Duodenal mucosa (tissue), 2 donors: ENCODE measurements at regions not wholly inside any gene's neighbourhood (a gene's known extent, or its start where the extent isn't known, plus 50 kb on each side); places are given as distances from the start of the nearest gene placed in this dataset.

ENCODE experiments used
- H3K27ac ChIP-seq: one replicate; pipeline ENCODE4 v1.7.0; 2013; ENCODE audit warnings: low read depth, low read length
- H3K27me3 ChIP-seq, 2 donors: one replicate each; pipeline ENCODE4 v1.7.0; 2013; ENCODE audit warnings: low read length in 2 of 2, control low read depth in 1 of 2; ENCODE audit not compliant: insufficient read depth in 2 of 2, control insufficient read depth in 1 of 2
- H3K36me3 ChIP-seq, 2 donors: one replicate each; pipeline ENCODE4 v1.7.0; 2013; ENCODE audit warnings: low read length in 2 of 2, control low read depth in 1 of 2; ENCODE audit not compliant: insufficient read depth in 2 of 2, control insufficient read depth in 1 of 2
- H3K4me1 ChIP-seq, 2 donors: one replicate each; pipeline ENCODE4 v1.7.0; 2013; ENCODE audit warnings: low read length in 2 of 2, control low read depth in 1 of 2; ENCODE audit not compliant: insufficient read depth in 2 of 2, control insufficient read depth in 1 of 2
- H3K4me3 ChIP-seq, 2 donors: one replicate each; pipeline ENCODE4 v1.7.0; 2013; ENCODE audit warnings: low read length in 2 of 2, low read depth in 1 of 2
- H3K9ac ChIP-seq, 2 donors: one replicate each; pipeline ENCODE4 v1.7.0; 2013; ENCODE audit warnings: low read length in 2 of 2, low read depth in 1 of 2
- H3K9me3 ChIP-seq, 2 donors: one replicate each; pipeline ENCODE4 v1.7.0; 2013; ENCODE audit warnings: low read length in 2 of 2, control low read depth in 1 of 2; ENCODE audit not compliant: control insufficient read depth in 1 of 2

DNA sequence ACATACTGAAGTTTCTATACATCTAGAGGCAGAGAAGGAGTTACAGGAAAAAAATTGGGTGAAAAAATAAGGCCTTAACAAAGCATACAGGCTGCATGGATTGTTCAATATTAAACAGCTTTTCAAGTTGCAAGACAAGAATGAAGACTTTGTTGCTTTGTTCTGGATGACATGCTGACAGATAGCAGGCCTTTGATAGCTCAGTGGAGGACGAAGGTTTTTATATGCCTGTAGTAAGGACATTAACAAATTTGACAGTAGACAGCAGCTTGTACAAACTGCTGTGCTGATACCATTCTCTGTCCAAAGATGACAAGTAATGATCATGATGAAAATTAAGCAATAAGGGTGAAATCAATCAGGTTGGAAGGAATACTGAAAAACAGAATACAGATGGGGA lies 309.9 kb downstream of the NKX6-1 start:
- H3K27me3 ChIP-seq: no peaks in the 10 kb centered on the region
- H3K4me3 ChIP-seq: no peak overlapping the region
- H3K36me3 ChIP-seq: no peaks in the 10 kb centered on the region
- no peak overlapping the region for H3K9ac ChIP-seq
- no peaks in the 10 kb centered on the region for H3K9me3 ChIP-seq
- no peak overlapping the region for H3K27ac ChIP-seq
- H3K4me1 ChIP-seq: no peaks in the 10 kb centered on the region

DNA sequence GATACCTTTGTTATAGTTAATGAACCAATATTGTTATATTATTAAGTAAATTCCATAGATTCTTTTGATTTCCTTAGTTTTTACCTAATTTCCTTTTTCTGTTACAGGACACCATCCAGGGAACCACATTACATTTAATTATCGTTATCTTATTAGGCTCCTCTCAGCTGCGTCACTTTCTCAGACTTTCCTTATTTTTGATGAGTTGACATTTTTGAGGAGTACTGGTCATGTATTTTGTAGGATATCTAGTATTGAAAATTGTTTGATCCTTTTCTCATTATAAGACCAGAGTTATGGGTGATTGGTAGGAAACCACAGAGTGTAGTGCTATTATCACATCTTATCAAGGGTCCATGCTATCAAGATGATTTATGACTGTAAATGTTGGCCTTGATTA lies 319.7 kb downstream of the NKX6-1 start:
- no peak overlapping the region for H3K27ac ChIP-seq
- no peaks in the 10 kb centered on the region for H3K4me1 ChIP-seq
- H3K4me3 ChIP-seq: no peak overlapping the region
- H3K9ac ChIP-seq: no peak overlapping the region
- no peaks in the 10 kb centered on the region for H3K36me3 ChIP-seq
- H3K9me3 ChIP-seq: peaks cover 0 to 2% of the 10 kb centered on the region in 2 donors
- H3K27me3 ChIP-seq: no peaks in the 10 kb centered on the region

DNA sequence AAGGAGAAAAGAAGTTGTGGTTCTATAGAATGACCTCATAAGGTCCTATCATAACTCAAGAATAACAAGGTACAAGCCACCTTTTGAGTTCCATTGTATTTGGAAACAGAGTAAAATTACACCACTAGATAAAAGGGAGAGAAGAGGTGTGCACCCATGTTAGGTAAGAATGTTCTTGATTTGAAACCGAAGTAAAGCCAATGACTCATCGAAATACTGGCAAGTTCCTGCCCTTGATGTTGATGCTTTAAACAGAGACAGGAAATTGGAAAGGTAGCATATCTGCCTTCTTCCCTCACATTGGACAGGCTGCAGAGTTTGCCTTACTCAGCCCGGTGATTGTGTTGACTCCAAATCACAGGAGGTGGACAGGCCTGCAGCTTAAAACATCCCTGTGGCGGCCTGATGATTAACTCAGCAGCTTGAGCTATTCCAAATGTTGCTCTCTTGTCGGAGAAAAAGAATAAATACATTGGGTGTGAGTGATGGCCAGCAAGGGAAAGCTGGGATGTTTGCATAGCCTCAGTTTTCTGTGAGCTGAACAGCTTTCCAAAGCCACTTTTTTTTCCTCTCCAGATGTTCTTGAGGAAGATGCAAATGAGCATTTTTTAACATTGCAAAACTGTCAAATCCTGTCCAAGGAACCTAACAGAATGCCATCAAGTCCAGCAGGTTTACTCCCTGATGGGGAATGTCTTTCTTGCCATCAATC lies 321.1 kb downstream of the NKX6-1 start:
- Histone ChIP-seq H3K4me1 (no peaks in the 10 kb centered on the region), H3K9ac (no peak overlapping the region), H3K27ac (no peak overlapping the region), H3K27me3 (no peaks in the 10 kb centered on the region), H3K4me3 (no peak overlapping the region), H3K9me3 (peaks cover 0 to 2% of the 10 kb centered on the region in 2 donors), H3K36me3 (no peaks in the 10 kb centered on the region)

DNA sequence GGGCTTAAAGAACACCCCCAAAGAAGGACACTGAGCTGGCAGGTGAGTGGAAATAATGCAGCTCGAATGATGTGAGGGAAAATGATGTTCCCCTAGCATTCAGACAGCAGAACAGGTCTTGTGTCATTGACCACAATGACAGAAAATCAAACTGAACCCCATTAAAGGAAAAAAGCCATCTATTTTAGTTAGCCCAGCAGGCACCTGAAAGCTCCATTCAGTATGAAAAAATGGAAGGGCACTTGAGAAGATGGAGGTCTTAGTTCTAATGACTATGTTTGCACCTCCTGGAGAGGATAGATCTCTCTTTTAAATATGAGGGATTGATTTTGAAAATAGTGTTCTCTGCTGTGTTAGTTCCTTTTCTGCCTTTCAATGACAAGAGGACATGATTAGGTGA lies 323.1 kb downstream of the NKX6-1 start:
- Histone ChIP-seq H3K9ac (no peak overlapping the region), H3K36me3 (no peaks in the 10 kb centered on the region), H3K27me3 (no peaks in the 10 kb centered on the region), H3K4me1 (no peaks in the 10 kb centered on the region), H3K27ac (no peak overlapping the region), H3K4me3 (no peak overlapping the region), H3K9me3 (peaks cover 0 to 2% of the 10 kb centered on the region in 2 donors)

DNA sequence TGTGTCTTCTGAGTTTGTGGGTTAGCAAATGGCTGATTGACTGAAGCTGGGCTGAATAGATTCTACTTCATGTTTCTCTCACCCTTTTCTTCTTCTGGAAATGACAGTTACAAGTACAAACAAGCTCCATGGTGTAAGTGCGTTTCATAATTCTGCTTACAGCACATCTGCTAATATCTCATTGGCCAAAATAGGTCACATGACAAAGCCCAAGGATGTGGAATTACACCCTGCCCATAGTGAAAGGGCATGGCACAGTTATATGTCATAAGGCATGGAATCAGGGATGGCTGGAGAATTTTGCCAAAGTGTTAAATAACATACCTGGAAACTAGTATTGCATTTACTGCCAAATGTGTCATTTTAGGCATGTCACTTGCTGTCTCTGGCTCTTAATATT lies 327.2 kb downstream of the NKX6-1 start:
- Histone ChIP-seq H3K27ac (no peak overlapping the region), H3K4me3 (no peak overlapping the region), H3K4me1 (no peaks in the 10 kb centered on the region), H3K27me3 (no peaks in the 10 kb centered on the region), H3K9ac (no peak overlapping the region), H3K36me3 (no peaks in the 10 kb centered on the region), H3K9me3 (peaks cover 0 to 2% of the 10 kb centered on the region in 2 donors)

DNA sequence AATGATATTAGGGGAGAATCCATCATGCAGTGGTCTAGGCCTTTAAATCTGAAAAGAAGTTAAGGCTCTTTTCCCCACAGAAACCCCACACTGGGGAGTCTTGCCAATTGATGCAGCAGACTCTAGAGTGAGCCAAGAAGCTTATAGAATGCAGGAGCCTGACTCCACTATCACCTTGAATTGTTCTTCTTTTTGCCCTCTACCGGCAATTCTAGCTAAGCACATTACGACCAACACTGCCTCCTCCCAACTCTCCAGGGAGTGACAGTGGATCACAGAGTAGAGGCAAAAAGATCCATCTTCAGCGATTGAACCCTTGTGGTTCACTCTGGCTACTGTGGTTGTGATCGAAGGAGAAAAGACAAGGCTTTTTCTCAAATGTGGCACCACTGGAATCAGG lies 331.5 kb downstream of the NKX6-1 start:
- Histone ChIP-seq H3K27me3 (no peaks in the 10 kb centered on the region), H3K9me3 (no peaks in the 10 kb centered on the region), H3K4me3 (no peak overlapping the region), H3K4me1 (no peaks in the 10 kb centered on the region), H3K36me3 (no peaks in the 10 kb centered on the region), H3K9ac (no peak overlapping the region), H3K27ac (no peak overlapping the region)

DNA sequence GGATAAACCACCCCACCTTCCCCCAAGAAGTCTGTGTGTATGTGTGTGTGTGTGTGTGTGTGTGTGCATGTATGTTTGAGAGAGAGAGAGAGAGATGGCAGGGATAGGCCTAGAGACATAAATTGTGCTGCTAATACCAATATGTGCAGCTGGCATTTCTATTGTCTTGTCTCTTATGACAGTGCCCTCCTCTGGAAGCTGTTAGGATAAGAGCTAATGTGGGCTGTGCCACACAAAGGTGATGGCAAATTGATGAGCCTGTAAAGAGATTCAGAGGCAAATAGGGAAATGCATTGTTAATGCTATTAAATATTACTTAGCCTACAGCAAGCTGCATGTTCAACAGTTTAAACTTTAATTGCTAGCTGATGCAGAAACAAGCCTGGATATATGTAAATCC lies 332.0 kb downstream of the NKX6-1 start:
- Histone ChIP-seq H3K36me3 (no peaks in the 10 kb centered on the region), H3K9me3 (no peaks in the 10 kb centered on the region), H3K27ac (no peak overlapping the region), H3K4me1 (no peaks in the 10 kb centered on the region), H3K9ac (no peak overlapping the region), H3K4me3 (no peak overlapping the region), H3K27me3 (no peaks in the 10 kb centered on the region)

DNA sequence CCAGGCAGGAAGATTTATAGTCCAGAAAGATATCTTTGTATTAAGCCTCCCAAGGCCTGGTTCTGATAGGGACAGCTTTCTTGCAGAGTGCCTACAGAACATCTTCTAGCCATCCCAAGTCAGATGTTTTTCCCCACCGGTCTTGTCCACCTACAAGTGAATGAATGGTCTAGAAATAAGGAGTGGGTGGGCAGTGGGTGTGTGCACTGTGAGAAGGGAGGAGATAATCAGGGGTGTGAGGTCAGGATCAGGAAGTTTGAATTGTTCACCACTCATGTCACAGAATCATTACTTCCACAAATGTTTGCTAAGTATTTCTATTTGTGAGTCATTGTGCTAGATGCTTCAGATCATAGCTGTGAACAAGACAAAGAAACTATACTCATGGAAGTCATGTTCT lies 332.6 kb downstream of the NKX6-1 start:
- Histone ChIP-seq H3K27ac (no peak overlapping the region), H3K4me1 (no peaks in the 10 kb centered on the region), H3K9ac (no peak overlapping the region), H3K9me3 (no peaks in the 10 kb centered on the region), H3K36me3 (no peaks in the 10 kb centered on the region), H3K27me3 (no peaks in the 10 kb centered on the region), H3K4me3 (no peak overlapping the region)

DNA sequence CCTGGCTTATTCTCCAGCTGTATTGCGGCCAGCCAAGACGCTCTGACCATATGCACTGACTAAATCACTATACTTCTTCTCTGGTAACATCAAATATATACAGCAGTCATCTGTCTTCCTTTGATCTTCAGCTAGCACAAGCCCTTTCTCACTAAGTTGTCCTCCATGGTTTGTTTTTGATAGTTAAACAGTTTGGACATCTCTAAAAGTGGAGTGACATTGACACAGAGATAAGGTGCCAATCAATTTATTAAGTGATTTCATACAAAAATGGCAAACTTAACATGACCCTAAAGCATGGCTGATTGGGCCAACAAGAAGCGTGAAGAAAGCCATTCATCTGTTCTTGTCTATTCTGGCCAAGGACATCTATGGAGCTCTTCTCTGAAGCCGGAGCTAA lies 334.9 kb downstream of the NKX6-1 start:
- Histone ChIP-seq H3K4me3 (no peak overlapping the region), H3K36me3 (no peaks in the 10 kb centered on the region), H3K9me3 (no peaks in the 10 kb centered on the region), H3K27me3 (peaks cover 0 to 3% of the 10 kb centered on the region in 2 donors), H3K27ac (no peak overlapping the region), H3K4me1 (no peaks in the 10 kb centered on the region), H3K9ac (no peak overlapping the region)

- peaks cover 0 to 4% of the 10 kb centered on the region in 2 donors for H3K27me3 ChIP-seq
Measured at GRCh38 chr4:84159762-84160161, 339.3 kb downstream of the NKX6-1 start.

More at GRCh38 chr4:84159762-84160161, 339.3 kb downstream of the NKX6-1 start:
- Histone ChIP-seq H3K4me1 (no peaks in the 10 kb centered on the region), H3K27ac (no peak overlapping the region), H3K36me3 (no peaks in the 10 kb centered on the region), H3K9me3 (no peaks in the 10 kb centered on the region), H3K4me3 (no peak overlapping the region), H3K9ac (no peak overlapping the region)
